Ovary (tissue), 3 donors: ENCODE measurements at regions not wholly inside any gene's neighbourhood (a gene's known extent, or its start where the extent isn't known, plus 50 kb on each side); places are given as distances from the start of the nearest gene placed in this dataset.

Source experiments
- CTCF ChIP-seq, 3 donors: fragments of 450-650 bp in 2 of 3; fragments of 200-600 bp in 1 of 3; IDR thresholded peaks; one replicate each; pipeline versions ENCODE4 v1.5.1 to v1.8.0; 2016 to 2022; ENCODE audit warnings: antibody characterized with exemption in 3 of 3, mild to moderate bottlenecking in 1 of 3
- EP300 ChIP-seq: sonication (generic); formaldehyde crosslinking; IDR thresholded peaks from one replicate; pipeline ENCODE4 v1.6.1; 2017; ENCODE audit warnings: antibody characterized with exemption
- POLR2A ChIP-seq: fragments of 450-650 bp; IDR thresholded peaks from one replicate; pipeline ENCODE4 v1.6.1; 2017; ENCODE audit warnings: antibody characterized with exemption, mild to moderate bottlenecking, moderate library complexity
- donor health status: DM: no; HTN: no; CAD: no.

- no peak for TF ChIP-seq POLR2A
- no peak for TF ChIP-seq CTCF (IDR thresholded peaks at IDR 0.05)
- no peak for TF ChIP-seq EP300
Measured at GRCh38 chr14:38559711-38560110, 303.8 kb upstream of the CLEC14A start.
